ENCODE measurements at regions not wholly inside any gene's neighbourhood (a gene's known extent, or its start where the extent isn't known, plus 50 kb on each side); places are given as distances from the start of the nearest gene placed in this dataset.

DNA sequence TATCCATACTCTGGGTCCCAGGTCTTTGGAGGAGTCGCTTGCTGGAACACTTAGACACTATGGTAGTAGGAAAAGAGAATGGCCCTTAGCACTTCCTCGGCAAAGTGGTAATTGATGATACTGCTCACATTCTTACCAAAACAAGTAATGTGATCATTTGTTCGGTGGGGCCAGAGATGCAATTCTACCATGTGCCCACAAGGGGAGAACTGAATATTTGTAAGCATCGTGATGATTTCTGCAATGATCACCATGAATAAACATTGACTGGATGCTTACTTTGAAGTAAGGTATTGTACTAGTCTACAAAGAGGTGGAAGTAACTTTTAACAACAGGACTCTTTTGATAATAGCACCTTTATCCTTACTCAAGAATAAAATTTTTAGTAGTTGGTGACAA is 109.7 kb downstream of the CD8B2 start:
- Histone ChIP-seq H3K9me3 (replicated peaks in 1 of 2; ENCODE audit: control insufficient read depth in 1 of 2, insufficient read depth in 1 of 2, low read length in 2 of 2) (peaks cover 0 to 1% of the 10 kb centered on the region in 2 donors), H3K4me1 (ENCODE audit: control insufficient read depth in 1 of 2, insufficient read depth in 2 of 2, low read length in 2 of 2) (no peaks in the 10 kb centered on the region), H3K36me3 (replicated peaks in 1 of 2; ENCODE audit: control insufficient read depth in 1 of 2, insufficient read depth in 2 of 2, low read length in 2 of 2) (no peaks in the 10 kb centered on the region), H2AFZ (ENCODE audit: insufficient read depth, low read depth, low read length, poor library complexity, severe bottlenecking) (no peak overlapping the region), H3K4me3 (replicated peaks in 1 of 3; ENCODE audit: low read depth in 2 of 3, low read length in 3 of 3) (no peak overlapping the region), H3K27me3 (ENCODE audit: control insufficient read depth in 2 of 2, insufficient read depth in 2 of 2, low read length in 2 of 2) (no peaks in the 10 kb centered on the region), H3K27ac (ENCODE audit: low read depth in 1 of 2, low read length in 2 of 2) (no peak overlapping the region), H3K79me2 (ENCODE audit: insufficient read depth, low read length) (no peaks in the 10 kb centered on the region), H3K4me2 (replicated peaks; ENCODE audit: extremely low read depth, low read length, poor library complexity, severe bottlenecking) (no peak overlapping the region), H3K9ac (ENCODE audit: insufficient read depth, low read length, poor library complexity, severe bottlenecking) (no peak overlapping the region), H4K20me1 (ENCODE audit: insufficient read depth, low read length) (no peaks in the 10 kb centered on the region)
- Mint-ChIP-seq H3K27ac (no peak overlapping the region), H3K9me3 (peaks cover 0 to 10% (median under 1%) of the 10 kb centered on the region in 7 donors), H3K4me3 (no peak overlapping the region), H3K4me1 (no peaks in the 10 kb centered on the region), H3K27me3 (ENCODE audit: low read depth in 3 of 3) (peaks cover 0 to 2% (median 1%) of the 10 kb centered on the region in 3 donors), H3K36me3 (no peaks in the 10 kb centered on the region)
- intact Hi-C loops (cut with micrococcal nuclease), result no loop called here
- WGBS (ENCODE audit: insufficient coverage), result no CpG with 5 or more reads among the region's 4 CpGs
- no peak for DNase-seq
- TF ChIP-seq, protein P1, sequence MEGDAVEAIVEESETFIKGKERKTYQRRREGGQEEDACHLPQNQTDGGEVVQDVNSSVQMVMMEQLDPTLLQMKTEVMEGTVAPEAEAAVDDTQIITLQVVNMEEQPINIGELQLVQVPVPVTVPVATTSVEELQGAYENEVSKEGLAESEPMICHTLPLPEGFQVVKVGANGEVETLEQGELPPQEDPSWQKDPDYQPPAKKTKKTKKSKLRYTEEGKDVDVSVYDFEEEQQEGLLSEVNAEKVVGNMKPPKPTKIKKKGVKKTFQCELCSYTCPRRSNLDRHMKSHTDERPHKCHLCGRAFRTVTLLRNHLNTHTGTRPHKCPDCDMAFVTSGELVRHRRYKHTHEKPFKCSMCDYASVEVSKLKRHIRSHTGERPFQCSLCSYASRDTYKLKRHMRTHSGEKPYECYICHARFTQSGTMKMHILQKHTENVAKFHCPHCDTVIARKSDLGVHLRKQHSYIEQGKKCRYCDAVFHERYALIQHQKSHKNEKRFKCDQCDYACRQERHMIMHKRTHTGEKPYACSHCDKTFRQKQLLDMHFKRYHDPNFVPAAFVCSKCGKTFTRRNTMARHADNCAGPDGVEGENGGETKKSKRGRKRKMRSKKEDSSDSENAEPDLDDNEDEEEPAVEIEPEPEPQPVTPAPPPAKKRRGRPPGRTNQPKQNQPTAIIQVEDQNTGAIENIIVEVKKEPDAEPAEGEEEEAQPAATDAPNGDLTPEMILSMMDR (IDR thresholded peaks at IDR 0.05), result peak; percentile 51

DNA sequence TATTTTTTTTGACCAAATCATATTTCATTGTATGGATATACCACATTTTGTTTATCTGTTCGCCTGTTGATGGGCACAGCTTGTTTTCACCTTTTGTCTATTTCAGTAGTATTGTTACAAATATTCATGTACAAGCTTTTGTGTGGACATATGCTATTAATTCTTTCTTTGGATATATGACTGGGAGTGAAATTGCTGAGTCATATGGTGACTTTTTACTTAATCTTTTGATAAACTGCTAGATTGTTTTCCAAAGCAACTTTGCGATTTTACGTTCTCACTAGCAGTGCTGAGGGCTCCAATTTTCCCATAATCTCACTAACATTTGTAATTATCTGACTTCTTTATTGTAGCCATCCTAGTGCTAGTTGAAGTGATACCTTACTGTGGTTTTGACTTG is 112.4 kb downstream of the CD8B2 start:
- no peaks in the 10 kb centered on the region for H4K20me1 ChIP-seq (ENCODE audit: insufficient read depth, low read length)
- no peaks in the 10 kb centered on the region for H3K4me1 ChIP-seq (ENCODE audit: control insufficient read depth in 1 of 2, insufficient read depth in 2 of 2, low read length in 2 of 2)
- TF ChIP-seq, protein P1 (IDR thresholded peaks at IDR 0.05), result no peak
- no peaks in the 10 kb centered on the region for H3K36me3 ChIP-seq (replicated peaks in 1 of 2; ENCODE audit: control insufficient read depth in 1 of 2, insufficient read depth in 2 of 2, low read length in 2 of 2)
- H3K4me3 Mint-ChIP-seq, result no peak overlapping the region
- H3K36me3 Mint-ChIP-seq, result no peaks in the 10 kb centered on the region
- H3K9me3 Mint-ChIP-seq, result peaks cover 0 to 14% (median 6%) of the 10 kb centered on the region in 7 donors
- no peak overlapping the region for H3K4me3 ChIP-seq (replicated peaks in 1 of 3; ENCODE audit: low read depth in 2 of 3, low read length in 3 of 3)
- H3K27me3 ChIP-seq (ENCODE audit: control insufficient read depth in 2 of 2, insufficient read depth in 2 of 2, low read length in 2 of 2), result no peaks in the 10 kb centered on the region
- H3K9me3 ChIP-seq (replicated peaks in 1 of 2; ENCODE audit: control insufficient read depth in 1 of 2, insufficient read depth in 1 of 2, low read length in 2 of 2), result peaks cover 0 to 3% of the 10 kb centered on the region in 2 donors
- H2AFZ ChIP-seq (ENCODE audit: insufficient read depth, low read depth, low read length, poor library complexity, severe bottlenecking), result no peak overlapping the region
- H3K4me2 ChIP-seq (replicated peaks; ENCODE audit: extremely low read depth, low read length, poor library complexity, severe bottlenecking), result no peak overlapping the region
- no peak overlapping the region for H3K9ac ChIP-seq (ENCODE audit: insufficient read depth, low read length, poor library complexity, severe bottlenecking)
- H3K79me2 ChIP-seq (ENCODE audit: insufficient read depth, low read length), result no peaks in the 10 kb centered on the region
- intact Hi-C loops (cut with micrococcal nuclease), result no loop called here
- DNase-seq, result no peak
- H3K4me1 Mint-ChIP-seq, result no peaks in the 10 kb centered on the region
- H3K27me3 Mint-ChIP-seq (ENCODE audit: low read depth in 3 of 3), result peaks cover 0 to 2% (median 0%) of the 10 kb centered on the region in 3 donors
- no CpG with 5 or more reads among the region's 3 CpGs for WGBS (ENCODE audit: insufficient coverage)
- no peak overlapping the region for H3K27ac ChIP-seq (ENCODE audit: low read depth in 1 of 2, low read length in 2 of 2)
- H3K27ac Mint-ChIP-seq, result no peak overlapping the region
